HEK293 (cell line): ENCODE measurements at regions not wholly inside any gene's neighbourhood (a gene's known extent, or its start where the extent isn't known, plus 50 kb on each side); places are given as distances from the start of the nearest gene placed in this dataset.

ENCODE experiments used
- AEBP2 ChIP-seq: fragments of 450-650 bp; formaldehyde crosslinking; IDR thresholded peaks from 2 replicates; pipeline ENCODE4 v1.5.1; 2016; ENCODE audit warnings: missing biosample characterization, missing genetic modification characterization, borderline replicate concordance
- CTCF ChIP-seq: fragments of 450-650 bp; formaldehyde crosslinking; IDR thresholded peaks from 2 replicates; pipeline ENCODE4 v1.5.1; 2016; ENCODE audit warnings: missing biosample characterization, missing genetic modification characterization
- GLI4 ChIP-seq: fragments of 450-650 bp; formaldehyde crosslinking; IDR thresholded peaks from 2 replicates; pipeline ENCODE4 v1.5.1; 2016; ENCODE audit warnings: missing biosample characterization, missing genetic modification characterization
- PBX3 ChIP-seq: sonication (generic); formaldehyde crosslinking; IDR thresholded peaks from 2 replicates; pipeline ENCODE4 v1.8.1; 2022; ENCODE audit warnings: mild to moderate bottlenecking, moderate library complexity, missing genetic modification reagents
- ZNF302 ChIP-seq: fragments of 450-650 bp; formaldehyde crosslinking; IDR thresholded peaks from 2 replicates; pipeline ENCODE4 v1.5.1; 2016; ENCODE audit warnings: missing biosample characterization, missing genetic modification characterization, low read depth
- ZNF654 ChIP-seq: fragments of 450-650 bp; formaldehyde crosslinking; IDR thresholded peaks from 2 replicates; pipeline ENCODE4 v1.5.1; 2016; ENCODE audit warnings: low read depth, missing biosample characterization, missing genetic modification characterization

GRCh38 chr3:154778057-154778456 lies 302.1 kb upstream of the MME start:
- TF ChIP-seq GLI4 (tag by site-specific recombination) (no peak), ZNF302 (no peak), CTCF (no peak), PBX3 (no peak), AEBP2 (tag by site-specific recombination) (no peak), ZNF654 (no peak)
